Transverse colon (tissue), 4 donors: ENCODE measurements at regions not wholly inside any gene's neighbourhood (a gene's known extent, or its start where the extent isn't known, plus 50 kb on each side); places are given as distances from the start of the nearest gene placed in this dataset.

ENCODE experiments used
- DNase-seq: peaks from one replicate; pipeline ENCODE4 v3.0.0-alpha.2; 2019
- H3K27ac ChIP-seq, 4 donors: fragments of 200-600 bp; sonication (generic); 2 replicates each; pipeline ENCODE4 v1.5.1; 2016 to 2018; ENCODE audit warnings: inconsistent platforms in 4 of 4
- H3K27me3 ChIP-seq: fragments of 200-600 bp; sonication (generic); 2 replicates; pipeline ENCODE4 v1.5.1; 2017; ENCODE audit warnings: inconsistent platforms
- H3K36me3 ChIP-seq, 4 donors: fragments of 200-600 bp; sonication (generic); 2 replicates each; pipeline ENCODE4 v1.5.1; 2017 to 2019; ENCODE audit warnings: inconsistent platforms in 4 of 4
- H3K4me1 ChIP-seq, 4 donors: fragments of 200-600 bp; sonication (generic); 2 replicates each; pipeline ENCODE4 v1.5.1; 2017 to 2020; ENCODE audit warnings: inconsistent platforms in 4 of 4
- H3K4me3 ChIP-seq, 4 donors: fragments of 200-600 bp; sonication (generic); 1 replicate in 1 of 4; 2 replicates in 3 of 4; pipeline versions ENCODE4 v1.5.1 to v1.6.1; 2017 to 2019; ENCODE audit warnings: inconsistent platforms in 4 of 4
- H3K9me3 ChIP-seq, 2 donors: fragments of 200-600 bp; sonication (generic); 2 replicates each; pipeline ENCODE4 v1.5.1; 2017 to 2019; ENCODE audit warnings: inconsistent platforms in 2 of 2
- EP300 ChIP-seq: sonication (generic); formaldehyde crosslinking; IDR thresholded peaks from one replicate; pipeline ENCODE4 v1.6.1; 2017; ENCODE audit warnings: antibody characterized with exemption, low read depth
- POLR2A ChIP-seq: fragments of 450-650 bp; IDR thresholded peaks from one replicate; pipeline ENCODE4 v1.6.1; 2016; ENCODE audit warnings: antibody characterized with exemption, mild to moderate bottlenecking, moderate library complexity
- POLR2AphosphoS5 ChIP-seq, 3 donors: sonication (generic); formaldehyde crosslinking; IDR thresholded peaks; one replicate each; pipeline ENCODE4 v1.6.1; 2016; ENCODE audit warnings: antibody characterized with exemption in 3 of 3
- WGBS, 2 donors: methylation state at CpG; one replicate each; pipeline ENCODE4 v1.1.5; 2018; ENCODE audit warnings: low coverage in 1 of 2; 5-methylcytosine and 5-hydroxymethylcytosine counted together
- in situ Hi-C, 4 donors: fragments of 200-750 bp; cut with MboI; loops; one replicate each; pipeline versions ENCODE4 v1.15.0 to v1.15.1; 2017; ENCODE audit warnings: low sequenced_read_pairs in 3 of 4, low pct_ligation_motif_present in 1 of 4, low pct_unique_long_range_greater_than_20kb in 1 of 4
- intact Hi-C: fragments of 100-400 bp; cut with DNase I; formaldehyde crosslinking; loops from one replicate; pipeline ENCODE4 v1.15.1; 2023; ENCODE audit warnings: low total_unique reads
- TF ChIP-seq, protein P1 (sequence below), 5 experiments: fragments of 200-600 bp in 3 of 5; fragments of 450-650 bp in 2 of 5; sonication (generic) in 3 of 5; IDR thresholded peaks; 1 replicate in 2 of 5; 2 replicates in 3 of 5; pipeline ENCODE4 v1.5.1; 2016 to 2017; ENCODE audit warnings: antibody characterized with exemption in 5 of 5, inconsistent platforms in 3 of 5, mild to moderate bottlenecking in 2 of 5, moderate library complexity in 1 of 5

DNA sequence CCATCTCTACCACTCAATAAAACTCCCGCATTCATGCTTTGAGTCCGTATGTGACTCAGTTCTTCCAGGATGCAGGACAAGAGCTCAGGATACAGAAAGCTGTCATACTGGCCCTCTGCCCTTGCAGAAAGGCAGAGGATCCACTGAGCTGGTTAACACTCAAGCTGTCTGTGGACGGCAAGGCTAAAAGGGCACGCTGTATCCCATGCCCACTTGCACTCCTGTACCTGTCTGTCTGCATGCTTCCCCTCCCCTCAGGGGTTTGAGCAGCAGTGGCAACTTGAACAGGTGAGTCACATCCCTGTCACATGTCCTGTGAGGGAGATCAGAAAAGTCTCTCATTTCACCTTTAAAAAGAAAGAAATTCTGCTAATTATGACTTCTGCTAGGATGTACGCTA is 293.8 kb downstream of the HS3ST3B1 start:
- in situ Hi-C loops (loop anchor here in 1 of 4 donors (25.0 kb wide), 1 partner anchor 107 kb away; no protein-coding TSS in a partner anchor), intact Hi-C loops (no loop called here)
- Histone ChIP-seq H3K9me3 (no peaks in the 10 kb centered on the region), H3K27me3 (no peaks in the 10 kb centered on the region), H3K27ac (no peak overlapping the region), H3K4me1 (no peaks in the 10 kb centered on the region), H3K36me3 (no peaks in the 10 kb centered on the region), H3K4me3 (no peak overlapping the region)
- DNase-seq, result no peak
- TF ChIP-seq EP300 (no peak), POLR2A (no peak), POLR2AphosphoS5 (IDR thresholded peaks at IDR 0.05) (no peak)
- TF ChIP-seq, protein P1, sequence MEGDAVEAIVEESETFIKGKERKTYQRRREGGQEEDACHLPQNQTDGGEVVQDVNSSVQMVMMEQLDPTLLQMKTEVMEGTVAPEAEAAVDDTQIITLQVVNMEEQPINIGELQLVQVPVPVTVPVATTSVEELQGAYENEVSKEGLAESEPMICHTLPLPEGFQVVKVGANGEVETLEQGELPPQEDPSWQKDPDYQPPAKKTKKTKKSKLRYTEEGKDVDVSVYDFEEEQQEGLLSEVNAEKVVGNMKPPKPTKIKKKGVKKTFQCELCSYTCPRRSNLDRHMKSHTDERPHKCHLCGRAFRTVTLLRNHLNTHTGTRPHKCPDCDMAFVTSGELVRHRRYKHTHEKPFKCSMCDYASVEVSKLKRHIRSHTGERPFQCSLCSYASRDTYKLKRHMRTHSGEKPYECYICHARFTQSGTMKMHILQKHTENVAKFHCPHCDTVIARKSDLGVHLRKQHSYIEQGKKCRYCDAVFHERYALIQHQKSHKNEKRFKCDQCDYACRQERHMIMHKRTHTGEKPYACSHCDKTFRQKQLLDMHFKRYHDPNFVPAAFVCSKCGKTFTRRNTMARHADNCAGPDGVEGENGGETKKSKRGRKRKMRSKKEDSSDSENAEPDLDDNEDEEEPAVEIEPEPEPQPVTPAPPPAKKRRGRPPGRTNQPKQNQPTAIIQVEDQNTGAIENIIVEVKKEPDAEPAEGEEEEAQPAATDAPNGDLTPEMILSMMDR (IDR thresholded peaks at IDR 0.05), result no peak
- WGBS, 2 donors, result 96 to 97% methylated on average over 3 to 5 of the region's 5 CpGs

DNA sequence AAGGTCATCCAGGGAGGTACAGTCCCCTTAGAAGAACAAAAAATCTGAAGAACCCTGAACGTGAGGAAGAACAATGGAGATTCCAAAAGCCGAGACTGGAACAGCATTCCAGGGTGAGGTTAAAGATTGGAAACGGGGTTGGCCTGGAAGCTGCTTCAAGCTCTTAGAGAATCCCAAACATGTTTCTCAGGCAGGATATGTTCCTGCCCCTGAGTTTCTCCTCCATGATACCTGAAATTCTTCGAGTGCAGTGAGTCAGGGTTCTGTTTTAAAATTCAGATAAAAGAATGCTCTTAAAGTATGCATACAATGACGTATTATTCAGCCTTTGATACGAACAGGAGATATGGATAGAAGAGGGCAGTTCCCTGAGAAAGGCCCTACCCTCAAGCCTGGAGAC is 293.1 kb downstream of the HS3ST3B1 start:
- no peak overlapping the region for H3K27ac ChIP-seq
- H3K27me3 ChIP-seq, result no peaks in the 10 kb centered on the region
- in situ Hi-C loops (loop anchor here in 1 of 4 donors (25.0 kb wide), 1 partner anchor 107 kb away; no protein-coding TSS in a partner anchor), intact Hi-C loops (no loop called here)
- DNase-seq, result no peak
- TF ChIP-seq, protein P1 (IDR thresholded peaks at IDR 0.05), result no peak
- TF ChIP-seq EP300, result no peak
- TF ChIP-seq POLR2A, result no peak
- no peak for TF ChIP-seq POLR2AphosphoS5 (IDR thresholded peaks at IDR 0.05)
- no peaks in the 10 kb centered on the region for H3K9me3 ChIP-seq
- H3K36me3 ChIP-seq, result no peaks in the 10 kb centered on the region
- no peak overlapping the region for H3K4me3 ChIP-seq
- WGBS, 2 donors, result 73 to 76% methylated on average over 4 to 6 of the region's 6 CpGs
- H3K4me1 ChIP-seq, result no peaks in the 10 kb centered on the region

- 80 to 87% methylated on average over 5 of the region's 5 CpGs for WGBS, 2 donors
- no peak for DNase-seq
- intact Hi-C loops, result no loop called here
- H3K27ac ChIP-seq, result no peak overlapping the region
- no peaks in the 10 kb centered on the region for H3K36me3 ChIP-seq
- H3K9me3 ChIP-seq, result no peaks in the 10 kb centered on the region
- no peaks in the 10 kb centered on the region for H3K27me3 ChIP-seq
- no peaks in the 10 kb centered on the region for H3K4me1 ChIP-seq
- H3K4me3 ChIP-seq, result no peak overlapping the region
- no peak for TF ChIP-seq POLR2A
- TF ChIP-seq, protein P1 (IDR thresholded peaks at IDR 0.05), result no peak
- in situ Hi-C loops, result loop anchor here in 1 of 4 donors (25.0 kb wide), 1 partner anchor 103 kb away; no protein-coding TSS in a partner anchor
These were observed 289.8 kb downstream of the HS3ST3B1 start for GRCh38 chr17:14590459-14591250.

- H3K4me3 ChIP-seq, result no peak overlapping the region
- no peak for DNase-seq
- no peaks in the 10 kb centered on the region for H3K27me3 ChIP-seq
- H3K27ac ChIP-seq, result no peak overlapping the region
- in situ Hi-C loops, result loop anchor here in 1 of 4 donors (25.0 kb wide), 1 partner anchor 98 kb away; no protein-coding TSS in a partner anchor
- TF ChIP-seq EP300, result no peak
- TF ChIP-seq POLR2AphosphoS5 (IDR thresholded peaks at IDR 0.05), result no peak
- TF ChIP-seq, protein P1 (IDR thresholded peaks at IDR 0.05), result no peak
- no peak for TF ChIP-seq POLR2A
- H3K4me1 ChIP-seq, result no peaks in the 10 kb centered on the region
- WGBS, 2 donors, result 91 to 93% methylated on average over 4 of the region's 4 CpGs
- no peaks in the 10 kb centered on the region for H3K36me3 ChIP-seq
- intact Hi-C loops, result no loop called here
- H3K9me3 ChIP-seq, result no peaks in the 10 kb centered on the region
These were observed 284.2 kb downstream of the HS3ST3B1 start for GRCh38 chr17:14585099-14585498.
